ENCODE measurements at regions not wholly inside any gene's neighbourhood (a gene's known extent, or its start where the extent isn't known, plus 50 kb on each side); places are given as distances from the start of the nearest gene placed in this dataset.

DNA sequence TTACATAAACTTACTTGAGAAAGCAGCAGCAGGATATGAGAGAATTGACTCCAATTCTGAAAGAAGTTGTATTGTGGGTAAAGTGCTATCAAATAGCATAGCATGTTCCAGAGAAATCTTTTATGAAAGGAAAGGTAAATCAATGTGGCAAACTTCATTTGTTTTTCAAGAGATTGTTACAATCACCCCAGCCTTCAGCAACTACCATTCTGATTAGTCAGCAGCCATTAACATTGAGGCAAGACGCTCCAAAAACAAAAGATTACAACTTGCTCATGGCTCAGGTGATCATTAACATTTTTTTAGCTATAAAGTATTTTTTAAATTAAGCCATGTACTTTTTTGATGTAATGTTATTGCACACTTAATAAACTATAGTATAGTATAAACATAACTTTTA lies 357.2 kb downstream of the TMEM135 start:
- H2AFZ ChIP-seq, result peak overlapping the region; percentile 56
- Mint-ChIP-seq H3K4me3 (no peak overlapping the region), H3K27ac (0 out of 2 replicates have a peak overlapping the region, but pooled peaks have one; percentile 0), H3K4me1 (peaks cover 8% of the 10 kb centered on the region), H3K9me3 (no peaks in the 10 kb centered on the region), H3K27me3 (ENCODE audit: insufficient read depth, low read depth, poor library complexity) (no peaks in the 10 kb centered on the region), H3K36me3 (ENCODE audit: low read depth) (no peaks in the 10 kb centered on the region)
- no peaks in the 10 kb centered on the region for H3F3A ChIP-seq (replicated peaks; ENCODE audit: low read depth)
- ATAC-seq (no peak), DNase-seq (ENCODE audit: low spot score) (no peak)
- H3K36me3 ChIP-seq (ENCODE audit: insufficient read depth), result no peaks in the 10 kb centered on the region
- peaks cover 8% of the 10 kb centered on the region; the same call in 1 of the 2 replicates for H3K4me1 ChIP-seq (ENCODE audit: insufficient read depth)
- TF ChIP-seq POLR2AphosphoS5 (IDR thresholded peaks at IDR 0.05; ENCODE audit: low read depth) (no peak), ZNF114 (CRISPR knock-in tag; IDR thresholded peaks at IDR 0.05) (no peak), JUNB (IDR thresholded peaks at IDR 0.05; ENCODE audit: unreplicated experiment) (no peak)
- no peak overlapping the region for H3K4me2 ChIP-seq
- H3K79me2 ChIP-seq (replicated peaks; ENCODE audit: insufficient read depth), result no peaks in the 10 kb centered on the region
- peaks cover 11% of the 10 kb centered on the region; the same call in 1 of the 2 replicates for H3K9me2 ChIP-seq (ENCODE audit: insufficient read depth)
- no peaks in the 10 kb centered on the region for H3K27me3 ChIP-seq (ENCODE audit: insufficient read depth)
- no peaks in the 10 kb centered on the region for H4K20me1 ChIP-seq (replicated peaks; ENCODE audit: insufficient read depth)
- no peak overlapping the region for H3K27ac ChIP-seq (ENCODE audit: low read depth)
- no peak overlapping the region for H3K4me3 ChIP-seq

DNA sequence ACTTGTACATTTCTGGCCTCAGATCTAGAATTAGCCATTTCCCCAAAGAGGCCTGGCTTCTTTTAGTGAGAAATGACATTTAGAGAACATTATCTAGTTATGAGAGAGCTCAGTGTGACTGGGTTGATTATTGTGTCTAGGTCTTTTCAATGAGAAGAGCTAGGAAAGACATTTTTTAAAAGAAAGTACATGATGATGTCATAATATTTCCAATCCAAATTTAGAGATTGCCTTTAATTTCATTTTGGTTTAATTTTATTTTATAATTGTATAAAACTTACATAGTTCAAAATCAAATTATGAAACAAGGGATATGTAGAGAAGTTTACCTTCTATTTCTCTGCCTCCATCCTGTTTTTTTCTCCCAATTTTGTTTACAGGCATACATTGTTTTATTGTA lies 354.9 kb downstream of the TMEM135 start:
- H3K9me3 Mint-ChIP-seq, result peaks cover 8% of the 10 kb centered on the region; the same call in 2 of the 3 replicates
- Histone ChIP-seq H3F3A (replicated peaks; ENCODE audit: low read depth) (no peaks in the 10 kb centered on the region), H3K27me3 (ENCODE audit: insufficient read depth) (no peaks in the 10 kb centered on the region), H4K20me1 (replicated peaks; ENCODE audit: insufficient read depth) (no peaks in the 10 kb centered on the region), H3K4me3 (no peak overlapping the region), H3K9me2 (ENCODE audit: insufficient read depth) (no peaks in the 10 kb centered on the region), H3K4me1 (ENCODE audit: insufficient read depth) (peaks cover 8% of the 10 kb centered on the region; the same call in 1 of the 2 replicates), H3K4me2 (no peak overlapping the region), H3K36me3 (ENCODE audit: insufficient read depth) (no peaks in the 10 kb centered on the region), H3K27ac (ENCODE audit: low read depth) (no peak overlapping the region), H3K79me2 (replicated peaks; ENCODE audit: insufficient read depth) (no peaks in the 10 kb centered on the region), H2AFZ (no peak overlapping the region)
- peaks cover 3% of the 10 kb centered on the region for H3K27me3 Mint-ChIP-seq (ENCODE audit: insufficient read depth, low read depth, poor library complexity)
- H3K4me3 Mint-ChIP-seq, result no peak overlapping the region
- H3K4me1 Mint-ChIP-seq, result peaks cover 6% of the 10 kb centered on the region; the same call in 2 of the 3 replicates
- ATAC-seq (no peak), DNase-seq (ENCODE audit: low spot score) (no peak)
- peaks cover 7% of the 10 kb centered on the region; the same call in 2 of the 3 replicates for H3K36me3 Mint-ChIP-seq (ENCODE audit: low read depth)
- no peak overlapping the region for H3K27ac Mint-ChIP-seq
- TF ChIP-seq EZH2phosphoT487 (IDR thresholded peaks at IDR 0.05; ENCODE audit: unreplicated experiment) (no peak), ZNF114 (CRISPR knock-in tag; IDR thresholded peaks at IDR 0.05) (no peak), STAT1 (IDR thresholded peaks at IDR 0.05; ENCODE audit: unreplicated experiment) (no peak), CREB1 (CRISPR knock-in tag; IDR thresholded peaks at IDR 0.05; ENCODE audit: low read depth) (no peak), ZNF331 (CRISPR knock-in tag; IDR thresholded peaks at IDR 0.05; ENCODE audit: low read depth) (no peak), NANOG (IDR thresholded peaks at IDR 0.05; ENCODE audit: borderline replicate concordance) (no peak), EZH2 (IDR thresholded peaks at IDR 0.05; ENCODE audit: low read depth, unreplicated experiment) (no peak), POLR2AphosphoS5 (IDR thresholded peaks at IDR 0.05; ENCODE audit: low read depth) (no peak), JUNB (IDR thresholded peaks at IDR 0.05; ENCODE audit: unreplicated experiment) (no peak)
- TF ChIP-seq, protein P1, sequence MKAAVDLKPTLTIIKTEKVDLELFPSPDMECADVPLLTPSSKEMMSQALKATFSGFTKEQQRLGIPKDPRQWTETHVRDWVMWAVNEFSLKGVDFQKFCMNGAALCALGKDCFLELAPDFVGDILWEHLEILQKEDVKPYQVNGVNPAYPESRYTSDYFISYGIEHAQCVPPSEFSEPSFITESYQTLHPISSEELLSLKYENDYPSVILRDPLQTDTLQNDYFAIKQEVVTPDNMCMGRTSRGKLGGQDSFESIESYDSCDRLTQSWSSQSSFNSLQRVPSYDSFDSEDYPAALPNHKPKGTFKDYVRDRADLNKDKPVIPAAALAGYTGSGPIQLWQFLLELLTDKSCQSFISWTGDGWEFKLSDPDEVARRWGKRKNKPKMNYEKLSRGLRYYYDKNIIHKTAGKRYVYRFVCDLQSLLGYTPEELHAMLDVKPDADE (IDR thresholded peaks at IDR 0.05), result no peak
- TF ChIP-seq, protein P2, sequence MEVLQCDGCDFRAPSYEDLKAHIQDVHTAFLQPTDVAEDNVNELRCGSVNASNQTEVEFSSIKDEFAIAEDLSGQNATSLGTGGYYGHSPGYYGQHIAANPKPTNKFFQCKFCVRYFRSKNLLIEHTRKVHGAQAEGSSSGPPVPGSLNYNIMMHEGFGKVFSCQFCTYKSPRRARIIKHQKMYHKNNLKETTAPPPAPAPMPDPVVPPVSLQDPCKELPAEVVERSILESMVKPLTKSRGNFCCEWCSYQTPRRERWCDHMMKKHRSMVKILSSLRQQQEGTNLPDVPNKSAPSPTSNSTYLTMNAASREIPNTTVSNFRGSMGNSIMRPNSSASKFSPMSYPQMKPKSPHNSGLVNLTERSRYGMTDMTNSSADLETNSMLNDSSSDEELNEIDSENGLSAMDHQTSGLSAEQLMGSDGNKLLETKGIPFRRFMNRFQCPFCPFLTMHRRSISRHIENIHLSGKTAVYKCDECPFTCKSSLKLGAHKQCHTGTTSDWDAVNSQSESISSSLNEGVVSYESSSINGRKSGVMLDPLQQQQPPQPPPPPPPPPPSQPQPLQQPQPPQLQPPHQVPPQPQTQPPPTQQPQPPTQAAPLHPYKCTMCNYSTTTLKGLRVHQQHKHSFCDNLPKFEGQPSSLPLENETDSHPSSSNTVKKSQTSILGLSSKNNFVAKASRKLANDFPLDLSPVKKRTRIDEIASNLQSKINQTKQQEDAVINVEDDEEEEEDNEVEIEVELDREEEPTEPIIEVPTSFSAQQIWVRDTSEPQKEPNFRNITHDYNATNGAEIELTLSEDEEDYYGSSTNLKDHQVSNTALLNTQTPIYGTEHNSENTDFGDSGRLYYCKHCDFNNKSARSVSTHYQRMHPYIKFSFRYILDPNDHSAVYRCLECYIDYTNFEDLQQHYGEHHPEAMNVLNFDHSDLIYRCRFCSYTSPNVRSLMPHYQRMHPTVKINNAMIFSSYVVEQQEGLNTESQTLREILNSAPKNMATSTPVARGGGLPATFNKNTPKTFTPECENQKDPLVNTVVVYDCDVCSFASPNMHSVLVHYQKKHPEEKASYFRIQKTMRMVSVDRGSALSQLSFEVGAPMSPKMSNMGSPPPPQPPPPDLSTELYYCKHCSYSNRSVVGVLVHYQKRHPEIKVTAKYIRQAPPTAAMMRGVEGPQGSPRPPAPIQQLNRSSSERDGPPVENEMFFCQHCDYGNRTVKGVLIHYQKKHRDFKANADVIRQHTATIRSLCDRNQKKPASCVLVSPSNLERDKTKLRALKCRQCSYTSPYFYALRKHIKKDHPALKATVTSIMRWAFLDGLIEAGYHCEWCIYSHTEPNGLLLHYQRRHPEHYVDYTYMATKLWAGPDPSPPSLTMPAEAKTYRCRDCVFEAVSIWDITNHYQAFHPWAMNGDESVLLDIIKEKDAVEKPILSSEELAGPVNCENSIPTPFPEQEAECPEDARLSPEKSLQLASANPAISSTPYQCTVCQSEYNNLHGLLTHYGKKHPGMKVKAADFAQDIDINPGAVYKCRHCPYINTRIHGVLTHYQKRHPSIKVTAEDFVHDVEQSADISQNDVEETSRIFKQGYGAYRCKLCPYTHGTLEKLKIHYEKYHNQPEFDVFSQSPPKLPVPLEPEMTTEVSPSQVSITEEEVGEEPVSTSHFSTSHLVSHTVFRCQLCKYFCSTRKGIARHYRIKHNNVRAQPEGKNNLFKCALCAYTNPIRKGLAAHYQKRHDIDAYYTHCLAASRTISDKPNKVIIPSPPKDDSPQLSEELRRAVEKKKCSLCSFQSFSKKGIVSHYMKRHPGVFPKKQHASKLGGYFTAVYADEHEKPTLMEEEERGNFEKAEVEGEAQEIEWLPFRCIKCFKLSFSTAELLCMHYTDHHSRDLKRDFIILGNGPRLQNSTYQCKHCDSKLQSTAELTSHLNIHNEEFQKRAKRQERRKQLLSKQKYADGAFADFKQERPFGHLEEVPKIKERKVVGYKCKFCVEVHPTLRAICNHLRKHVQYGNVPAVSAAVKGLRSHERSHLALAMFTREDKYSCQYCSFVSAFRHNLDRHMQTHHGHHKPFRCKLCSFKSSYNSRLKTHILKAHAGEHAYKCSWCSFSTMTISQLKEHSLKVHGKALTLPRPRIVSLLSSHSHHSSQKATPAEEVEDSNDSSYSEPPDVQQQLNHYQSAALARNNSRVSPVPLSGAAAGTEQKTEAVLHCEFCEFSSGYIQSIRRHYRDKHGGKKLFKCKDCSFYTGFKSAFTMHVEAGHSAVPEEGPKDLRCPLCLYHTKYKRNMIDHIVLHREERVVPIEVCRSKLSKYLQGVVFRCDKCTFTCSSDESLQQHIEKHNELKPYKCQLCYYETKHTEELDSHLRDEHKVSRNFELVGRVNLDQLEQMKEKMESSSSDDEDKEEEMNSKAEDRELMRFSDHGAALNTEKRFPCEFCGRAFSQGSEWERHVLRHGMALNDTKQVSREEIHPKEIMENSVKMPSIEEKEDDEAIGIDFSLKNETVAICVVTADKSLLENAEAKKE (CRISPR knock-in tag; IDR thresholded peaks at IDR 0.05), result no peak
- TF ChIP-seq, protein P3, sequence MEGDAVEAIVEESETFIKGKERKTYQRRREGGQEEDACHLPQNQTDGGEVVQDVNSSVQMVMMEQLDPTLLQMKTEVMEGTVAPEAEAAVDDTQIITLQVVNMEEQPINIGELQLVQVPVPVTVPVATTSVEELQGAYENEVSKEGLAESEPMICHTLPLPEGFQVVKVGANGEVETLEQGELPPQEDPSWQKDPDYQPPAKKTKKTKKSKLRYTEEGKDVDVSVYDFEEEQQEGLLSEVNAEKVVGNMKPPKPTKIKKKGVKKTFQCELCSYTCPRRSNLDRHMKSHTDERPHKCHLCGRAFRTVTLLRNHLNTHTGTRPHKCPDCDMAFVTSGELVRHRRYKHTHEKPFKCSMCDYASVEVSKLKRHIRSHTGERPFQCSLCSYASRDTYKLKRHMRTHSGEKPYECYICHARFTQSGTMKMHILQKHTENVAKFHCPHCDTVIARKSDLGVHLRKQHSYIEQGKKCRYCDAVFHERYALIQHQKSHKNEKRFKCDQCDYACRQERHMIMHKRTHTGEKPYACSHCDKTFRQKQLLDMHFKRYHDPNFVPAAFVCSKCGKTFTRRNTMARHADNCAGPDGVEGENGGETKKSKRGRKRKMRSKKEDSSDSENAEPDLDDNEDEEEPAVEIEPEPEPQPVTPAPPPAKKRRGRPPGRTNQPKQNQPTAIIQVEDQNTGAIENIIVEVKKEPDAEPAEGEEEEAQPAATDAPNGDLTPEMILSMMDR (conservative IDR thresholded peaks at IDR 0.05; ENCODE audit: low read depth in 2 of 2), result no peak

Measured in GM23338 (cell line).